ENCODE measurements at regions not wholly inside any gene's neighbourhood (a gene's known extent, or its start where the extent isn't known, plus 50 kb on each side); places are given as distances from the start of the nearest gene placed in this dataset.

DNA sequence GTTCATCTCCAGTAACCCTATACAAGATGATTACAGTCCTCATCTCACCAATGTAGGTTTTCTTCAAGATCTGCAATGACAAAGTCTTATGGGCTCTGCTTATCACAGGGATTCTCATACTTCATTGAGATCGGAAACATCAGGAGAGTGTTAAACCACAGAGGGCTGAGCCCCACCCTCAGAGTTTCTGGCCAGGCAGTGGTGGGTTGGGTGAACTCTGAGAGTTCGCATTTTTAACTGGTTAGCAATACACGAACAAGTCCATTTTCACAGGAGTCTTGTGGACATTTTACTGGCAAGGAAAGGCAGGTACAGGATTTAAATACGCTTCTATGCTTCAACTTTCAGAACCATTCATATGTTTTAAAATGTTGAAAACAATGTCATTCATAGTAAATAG lies 366.7 kb upstream of the ROBO2 start:
- TF ChIP-seq, protein P1, sequence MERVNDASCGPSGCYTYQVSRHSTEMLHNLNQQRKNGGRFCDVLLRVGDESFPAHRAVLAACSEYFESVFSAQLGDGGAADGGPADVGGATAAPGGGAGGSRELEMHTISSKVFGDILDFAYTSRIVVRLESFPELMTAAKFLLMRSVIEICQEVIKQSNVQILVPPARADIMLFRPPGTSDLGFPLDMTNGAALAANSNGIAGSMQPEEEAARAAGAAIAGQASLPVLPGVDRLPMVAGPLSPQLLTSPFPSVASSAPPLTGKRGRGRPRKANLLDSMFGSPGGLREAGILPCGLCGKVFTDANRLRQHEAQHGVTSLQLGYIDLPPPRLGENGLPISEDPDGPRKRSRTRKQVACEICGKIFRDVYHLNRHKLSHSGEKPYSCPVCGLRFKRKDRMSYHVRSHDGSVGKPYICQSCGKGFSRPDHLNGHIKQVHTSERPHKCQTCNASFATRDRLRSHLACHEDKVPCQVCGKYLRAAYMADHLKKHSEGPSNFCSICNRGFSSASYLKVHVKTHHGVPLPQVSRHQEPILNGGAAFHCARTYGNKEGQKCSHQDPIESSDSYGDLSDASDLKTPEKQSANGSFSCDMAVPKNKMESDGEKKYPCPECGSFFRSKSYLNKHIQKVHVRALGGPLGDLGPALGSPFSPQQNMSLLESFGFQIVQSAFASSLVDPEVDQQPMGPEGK (CRISPR knock-in tag; IDR thresholded peaks at IDR 0.05; ENCODE audit: borderline replicate concordance): no peak
- TF ChIP-seq SNAI2 (CRISPR knock-in tag; IDR thresholded peaks at IDR 0.05): no peak
- TF ChIP-seq ESRRG (CRISPR knock-in tag; IDR thresholded peaks at IDR 0.05): no peak
- TF ChIP-seq, protein P2, sequence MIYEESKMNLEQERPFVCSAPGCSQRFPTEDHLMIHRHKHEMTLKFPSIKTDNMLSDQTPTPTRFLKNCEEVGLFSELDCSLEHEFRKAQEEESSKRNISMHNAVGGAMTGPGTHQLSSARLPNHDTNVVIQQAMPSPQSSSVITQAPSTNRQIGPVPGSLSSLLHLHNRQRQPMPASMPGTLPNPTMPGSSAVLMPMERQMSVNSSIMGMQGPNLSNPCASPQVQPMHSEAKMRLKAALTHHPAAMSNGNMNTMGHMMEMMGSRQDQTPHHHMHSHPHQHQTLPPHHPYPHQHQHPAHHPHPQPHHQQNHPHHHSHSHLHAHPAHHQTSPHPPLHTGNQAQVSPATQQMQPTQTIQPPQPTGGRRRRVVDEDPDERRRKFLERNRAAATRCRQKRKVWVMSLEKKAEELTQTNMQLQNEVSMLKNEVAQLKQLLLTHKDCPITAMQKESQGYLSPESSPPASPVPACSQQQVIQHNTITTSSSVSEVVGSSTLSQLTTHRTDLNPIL (CRISPR knock-in tag; IDR thresholded peaks at IDR 0.05; ENCODE audit: low read depth): no peak

Measured in SK-N-SH treated with all-trans-retinoic acid at 6 μM for 48 hours (cell line).